COLO668 (cell line): ENCODE measurements at regions not wholly inside any gene's neighbourhood (a gene's known extent, or its start where the extent isn't known, plus 50 kb on each side); places are given as distances from the start of the nearest gene placed in this dataset.
A peak's percentile ranks its signal among the peaks of the same experiment; 100 is the strongest.
"Not testable (repeated sequence)": the region's sequence is repeated elsewhere in the genome, so short reads cannot be mapped to it uniquely, and the experiment has no call there.

Experiments used
- DNase-seq: peaks from one replicate; lab custom pipeline; 2025; ENCODE audit not compliant: unreplicated experiment; lab: John Stamatoyannopoulos, UW

- DNase-seq, result peak; percentile 39
Observed at GRCh38 chr13:54574791-54575190, 1546.2 kb downstream of the OLFM4 start.

GRCh38 chr13:54591540-54591939 lies 1562.9 kb downstream of the OLFM4 start:
- no peak for DNase-seq

- no peak for DNase-seq
Observed at GRCh38 chr13:54592201-54592600, 1563.6 kb downstream of the OLFM4 start.

GRCh38 chr13:54593504-54593903 lies 1564.9 kb downstream of the OLFM4 start:
- DNase-seq, result no peak

GRCh38 chr13:54597540-54598088 lies 1569.0 kb downstream of the OLFM4 start:
- no peak for DNase-seq

GRCh38 chr13:54599413-54599812 lies 1570.8 kb downstream of the OLFM4 start:
- no peak for DNase-seq

GRCh38 chr13:54606944-54607343 lies 1578.3 kb downstream of the OLFM4 start:
- DNase-seq, result no peak

- DNase-seq, result no peak
Observed at GRCh38 chr13:54607421-54607820, 1578.8 kb downstream of the OLFM4 start.

GRCh38 chr13:54611390-54611789 lies 1582.8 kb downstream of the OLFM4 start:
- no peak for DNase-seq

- no peak for DNase-seq
Observed at GRCh38 chr13:54614726-54615125, 1586.1 kb downstream of the OLFM4 start.

GRCh38 chr13:54626504-54626903 lies 1597.9 kb downstream of the OLFM4 start:
- not testable (repeated sequence) for DNase-seq

GRCh38 chr13:54627646-54628372 lies 1599.2 kb downstream of the OLFM4 start:
- DNase-seq, result no peak

- DNase-seq, result no peak
Observed at GRCh38 chr13:54628383-54628782, 1599.8 kb downstream of the OLFM4 start.

GRCh38 chr13:54633456-54633855 lies 1604.8 kb downstream of the OLFM4 start:
- no peak for DNase-seq

GRCh38 chr13:54636231-54636630 lies 1607.6 kb downstream of the OLFM4 start:
- no peak for DNase-seq

- DNase-seq, result no peak
Observed at GRCh38 chr13:54637366-54637765, 1608.8 kb downstream of the OLFM4 start.

- DNase-seq, result no peak
Observed at GRCh38 chr13:54640719-54641118, 1612.1 kb downstream of the OLFM4 start.

GRCh38 chr13:54643863-54644262 lies 1615.2 kb downstream of the OLFM4 start:
- DNase-seq, result no peak

GRCh38 chr13:54647275-54647674 lies 1618.7 kb downstream of the OLFM4 start:
- DNase-seq, result no peak

- no peak for DNase-seq
Observed at GRCh38 chr13:54657588-54657987, 1629.0 kb downstream of the OLFM4 start.

GRCh38 chr13:54658771-54659170 lies 1630.2 kb downstream of the OLFM4 start:
- DNase-seq, result no peak

GRCh38 chr13:54660277-54660676 lies 1631.7 kb downstream of the OLFM4 start:
- DNase-seq, result no peak
